ENCODE measurements at regions not wholly inside any gene's neighbourhood (a gene's known extent, or its start where the extent isn't known, plus 50 kb on each side); places are given as distances from the start of the nearest gene placed in this dataset.
A peak's percentile ranks its signal among the peaks of the same experiment; 100 is the strongest.

DNA sequence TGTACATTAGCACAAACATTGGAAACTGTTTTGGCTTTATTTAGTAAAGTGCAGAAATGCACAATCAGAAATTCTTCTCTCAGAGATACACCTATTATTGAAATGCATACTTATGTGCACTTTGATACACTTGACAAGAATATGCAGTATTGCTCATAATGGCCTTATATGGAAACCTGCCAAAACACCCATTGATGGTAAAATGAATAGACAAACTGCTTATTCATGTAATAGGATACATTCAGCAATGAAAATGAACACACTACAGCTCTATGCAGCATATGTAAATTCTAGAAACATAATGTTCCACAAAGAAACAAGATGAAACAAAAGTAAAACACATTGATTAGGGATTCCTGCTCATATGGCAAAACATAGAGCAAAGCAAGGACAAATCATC, 223.9 kb downstream of the S1PR1 start:
- peaks cover 0 to 5% (median 0%) of the 10 kb centered on the region in 3 donors for H3K9me3 ChIP-seq (ENCODE audit: control insufficient read depth in 2 of 3, insufficient read depth in 1 of 3, low read length in 3 of 3)
- no peak overlapping the region for H3K9ac ChIP-seq (ENCODE audit: low read length in 3 of 3)
- H3K27me3 ChIP-seq (ENCODE audit: control insufficient read depth, insufficient read depth, low read length), result no peaks in the 10 kb centered on the region
- H3K4me3 ChIP-seq (ENCODE audit: low read length in 3 of 3), result no peak overlapping the region
- intact Hi-C loops (cut with DNase I), result no loop called here
- H3K27ac ChIP-seq (ENCODE audit: low read depth in 2 of 2, low read length in 2 of 2), result no peak overlapping the region
- TF ChIP-seq CTCF (IDR thresholded peaks at IDR 0.05; ENCODE audit: borderline replicate concordance, extremely low read depth, insufficient read depth), result no peak
- H3K36me3 ChIP-seq (ENCODE audit: control insufficient read depth in 2 of 3, insufficient read depth in 3 of 3, low read length in 3 of 3), result no peaks in the 10 kb centered on the region
- FAIRE-seq, result no peak
- no peak for DNase-seq
- no peaks in the 10 kb centered on the region for H3K4me1 ChIP-seq (ENCODE audit: control insufficient read depth in 2 of 3, insufficient read depth in 2 of 3, low read depth in 1 of 3, low read length in 3 of 3)

DNA sequence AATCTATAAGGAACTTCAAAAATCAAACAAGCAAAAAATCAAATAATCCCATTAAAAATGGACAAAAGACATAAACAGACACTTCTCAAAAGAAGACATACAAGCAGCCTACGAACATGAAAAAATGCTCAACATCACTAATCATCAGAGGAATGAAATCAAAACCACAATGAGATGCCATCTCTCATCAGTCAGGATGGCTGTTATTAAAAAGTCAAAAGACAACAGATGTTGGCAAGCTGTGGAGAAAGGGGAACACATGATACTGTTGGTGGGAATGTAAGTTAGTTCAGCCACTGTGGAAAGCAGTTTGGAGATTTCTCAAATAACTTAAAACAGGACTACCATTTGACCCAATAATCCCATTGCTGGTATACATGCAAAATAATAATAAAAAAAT, 226.4 kb downstream of the S1PR1 start:
- no peak for TF ChIP-seq CTCF (IDR thresholded peaks at IDR 0.05; ENCODE audit: borderline replicate concordance, extremely low read depth, insufficient read depth)
- Histone ChIP-seq H3K4me3 (ENCODE audit: low read length in 3 of 3) (no peak overlapping the region), H3K27me3 (ENCODE audit: control insufficient read depth, insufficient read depth, low read length) (no peaks in the 10 kb centered on the region), H3K4me1 (ENCODE audit: control insufficient read depth in 2 of 3, insufficient read depth in 2 of 3, low read depth in 1 of 3, low read length in 3 of 3) (no peaks in the 10 kb centered on the region), H3K9ac (ENCODE audit: low read length in 3 of 3) (no peak overlapping the region), H3K9me3 (ENCODE audit: control insufficient read depth in 2 of 3, insufficient read depth in 1 of 3, low read length in 3 of 3) (peaks cover 0 to 5% (median 0%) of the 10 kb centered on the region in 3 donors), H3K36me3 (ENCODE audit: control insufficient read depth in 2 of 3, insufficient read depth in 3 of 3, low read length in 3 of 3) (no peaks in the 10 kb centered on the region), H3K27ac (ENCODE audit: low read depth in 2 of 2, low read length in 2 of 2) (no peak overlapping the region)
- DNase-seq (no peak), FAIRE-seq (no peak)
- intact Hi-C loops (cut with DNase I), result no loop called here

- H3K36me3 ChIP-seq (ENCODE audit: control insufficient read depth in 2 of 3, insufficient read depth in 3 of 3, low read length in 3 of 3), result no peaks in the 10 kb centered on the region
- FAIRE-seq (no peak), DNase-seq (no peak)
- no peaks in the 10 kb centered on the region for H3K4me1 ChIP-seq (ENCODE audit: control insufficient read depth in 2 of 3, insufficient read depth in 2 of 3, low read depth in 1 of 3, low read length in 3 of 3)
- no peaks in the 10 kb centered on the region for H3K27me3 ChIP-seq (ENCODE audit: control insufficient read depth, insufficient read depth, low read length)
- no peak overlapping the region for H3K9ac ChIP-seq (ENCODE audit: low read length in 3 of 3)
- TF ChIP-seq CTCF (IDR thresholded peaks at IDR 0.05; ENCODE audit: borderline replicate concordance, extremely low read depth, insufficient read depth), result no peak
- intact Hi-C loops (cut with DNase I), result no loop called here
- H3K27ac ChIP-seq (ENCODE audit: low read depth in 2 of 2, low read length in 2 of 2), result no peak overlapping the region
- peaks cover 0 to 5% (median 0%) of the 10 kb centered on the region in 3 donors for H3K9me3 ChIP-seq (ENCODE audit: control insufficient read depth in 2 of 3, insufficient read depth in 1 of 3, low read length in 3 of 3)
- H3K4me3 ChIP-seq (ENCODE audit: low read length in 3 of 3), result no peak overlapping the region
Observed at GRCh38 chr1:101465941-101466340, 229.1 kb downstream of the S1PR1 start.

DNA sequence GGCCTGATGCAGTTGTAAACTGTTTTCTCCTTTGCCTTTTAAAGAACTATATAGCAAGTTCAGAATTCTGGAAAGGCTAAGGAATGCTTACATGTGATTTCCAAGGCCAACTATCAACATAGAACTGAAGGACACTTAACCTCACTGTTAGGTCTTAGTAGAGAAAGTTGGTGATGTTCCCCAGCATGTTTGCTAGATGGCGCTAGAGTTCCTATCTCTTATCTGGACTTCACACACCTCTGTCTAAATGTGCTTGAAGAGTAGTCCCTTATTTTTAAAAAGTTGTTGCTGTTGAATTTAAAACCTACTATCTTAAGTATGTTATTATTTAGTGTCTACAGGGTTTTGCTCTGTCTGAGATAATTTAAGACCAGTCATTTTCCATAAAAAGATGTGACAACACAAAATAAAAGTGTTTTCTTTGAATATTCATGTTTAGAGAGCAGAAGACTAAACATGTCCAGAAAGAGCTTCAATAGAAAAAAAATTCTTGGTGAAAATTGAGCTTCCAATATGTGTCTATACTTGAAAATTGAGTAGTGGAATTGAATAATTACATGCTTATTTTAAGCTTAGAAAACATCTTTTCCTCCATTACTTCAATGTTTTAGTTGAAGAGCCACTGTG, 237.3 kb downstream of the S1PR1 start:
- H3K4me1 ChIP-seq (ENCODE audit: control insufficient read depth in 2 of 3, insufficient read depth in 2 of 3, low read depth in 1 of 3, low read length in 3 of 3), result no peaks in the 10 kb centered on the region
- H3K27me3 ChIP-seq (ENCODE audit: control insufficient read depth, insufficient read depth, low read length), result no peaks in the 10 kb centered on the region
- H3K4me3 ChIP-seq (ENCODE audit: low read length in 3 of 3), result no peak overlapping the region
- intact Hi-C loops (cut with DNase I), result no loop called here
- no peak for TF ChIP-seq CTCF (IDR thresholded peaks at IDR 0.05; ENCODE audit: borderline replicate concordance, extremely low read depth, insufficient read depth)
- H3K9me3 ChIP-seq (ENCODE audit: control insufficient read depth in 2 of 3, insufficient read depth in 1 of 3, low read length in 3 of 3), result peaks cover 0 to 7% (median 0%) of the 10 kb centered on the region in 3 donors
- FAIRE-seq, result no peak
- no peaks in the 10 kb centered on the region for H3K36me3 ChIP-seq (ENCODE audit: control insufficient read depth in 2 of 3, insufficient read depth in 3 of 3, low read length in 3 of 3)
- peak in 2 of 5 donors; percentile 9 to 32 for DNase-seq
- H3K9ac ChIP-seq (ENCODE audit: low read length in 3 of 3), result no peak overlapping the region
- H3K27ac ChIP-seq (ENCODE audit: low read depth in 2 of 2, low read length in 2 of 2), result no peak overlapping the region
